GM12872 (cell line): ENCODE measurements at regions not wholly inside any gene's neighbourhood (a gene's known extent, or its start where the extent isn't known, plus 50 kb on each side); places are given as distances from the start of the nearest gene placed in this dataset.

Source experiments
- TF ChIP-seq, protein P1 (sequence below): IDR thresholded peaks from 3 replicates; pipeline ENCODE4 v1.5.1; 2011; ENCODE audit warnings: low read depth, mild to moderate bottlenecking, low read length, moderate library complexity; ENCODE audit not compliant: insufficient read depth

DNA sequence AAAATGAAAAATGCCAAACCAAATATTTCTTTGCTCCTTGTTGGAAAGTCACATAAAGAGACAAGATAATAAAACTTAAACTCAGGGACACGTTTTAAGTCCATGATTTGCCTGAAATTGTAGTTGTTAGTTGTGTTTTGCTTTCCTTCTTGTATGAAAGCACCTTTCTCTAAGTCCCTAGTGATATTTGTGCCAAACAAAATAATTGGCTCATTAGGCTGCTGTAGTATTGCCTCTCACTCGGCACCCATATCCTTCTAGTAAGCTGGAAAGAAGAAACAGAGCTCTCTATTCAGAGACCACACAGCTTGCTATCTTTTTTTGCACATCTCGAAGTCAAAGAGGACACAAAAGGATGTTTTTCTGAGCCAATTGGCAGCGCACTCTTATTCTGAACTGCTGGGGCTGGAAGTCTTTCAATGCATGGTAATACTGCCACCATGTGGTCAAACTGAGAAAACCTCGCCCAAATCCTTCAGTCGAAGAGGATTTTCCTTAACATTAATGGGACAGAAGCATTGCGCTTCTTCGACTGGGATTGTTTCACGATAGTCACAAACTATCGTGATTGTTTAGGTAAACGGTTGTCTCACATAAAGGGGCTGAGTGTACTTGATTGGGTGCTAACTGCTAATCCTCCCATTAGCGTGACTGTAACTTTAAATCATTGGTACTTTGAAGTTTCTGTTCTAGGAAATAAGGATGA lies 571.9 kb upstream of the LCORL start:
- TF ChIP-seq, protein P1, sequence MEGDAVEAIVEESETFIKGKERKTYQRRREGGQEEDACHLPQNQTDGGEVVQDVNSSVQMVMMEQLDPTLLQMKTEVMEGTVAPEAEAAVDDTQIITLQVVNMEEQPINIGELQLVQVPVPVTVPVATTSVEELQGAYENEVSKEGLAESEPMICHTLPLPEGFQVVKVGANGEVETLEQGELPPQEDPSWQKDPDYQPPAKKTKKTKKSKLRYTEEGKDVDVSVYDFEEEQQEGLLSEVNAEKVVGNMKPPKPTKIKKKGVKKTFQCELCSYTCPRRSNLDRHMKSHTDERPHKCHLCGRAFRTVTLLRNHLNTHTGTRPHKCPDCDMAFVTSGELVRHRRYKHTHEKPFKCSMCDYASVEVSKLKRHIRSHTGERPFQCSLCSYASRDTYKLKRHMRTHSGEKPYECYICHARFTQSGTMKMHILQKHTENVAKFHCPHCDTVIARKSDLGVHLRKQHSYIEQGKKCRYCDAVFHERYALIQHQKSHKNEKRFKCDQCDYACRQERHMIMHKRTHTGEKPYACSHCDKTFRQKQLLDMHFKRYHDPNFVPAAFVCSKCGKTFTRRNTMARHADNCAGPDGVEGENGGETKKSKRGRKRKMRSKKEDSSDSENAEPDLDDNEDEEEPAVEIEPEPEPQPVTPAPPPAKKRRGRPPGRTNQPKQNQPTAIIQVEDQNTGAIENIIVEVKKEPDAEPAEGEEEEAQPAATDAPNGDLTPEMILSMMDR, result peak; percentile 76

- TF ChIP-seq, protein P1, result no peak
These were observed 561.3 kb upstream of the LCORL start for GRCh38 chr4:18582841-18583240.

GRCh38 chr4:18578307-18578706 lies 556.8 kb upstream of the LCORL start:
- TF ChIP-seq, protein P1, result no peak

DNA sequence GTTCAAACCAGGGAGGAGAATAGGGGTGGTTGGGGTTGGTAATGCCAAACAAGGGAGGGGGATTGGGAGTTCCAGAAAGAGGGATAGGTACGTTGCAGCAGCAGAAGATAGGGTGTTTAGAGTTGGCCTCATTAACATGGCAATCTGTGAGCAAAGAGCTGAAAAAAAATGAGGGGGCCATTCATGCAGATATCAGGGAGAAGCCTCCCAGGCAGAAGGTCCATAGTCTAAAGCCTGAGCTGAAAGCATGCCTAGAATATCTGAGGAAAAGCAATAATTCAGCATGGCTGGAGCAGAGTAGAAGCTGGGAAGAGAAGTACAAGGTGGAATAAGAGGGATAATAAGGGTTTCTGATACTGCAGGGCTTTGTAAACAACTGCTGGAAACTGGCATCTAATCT lies 550.9 kb upstream of the LCORL start:
- TF ChIP-seq, protein P1, result no peak

- TF ChIP-seq, protein P1, result no peak
These were observed 549.8 kb upstream of the LCORL start for GRCh38 chr4:18571301-18571761.

GRCh38 chr4:18570370-18570769 lies 548.8 kb upstream of the LCORL start:
- TF ChIP-seq, protein P1, result no peak

DNA sequence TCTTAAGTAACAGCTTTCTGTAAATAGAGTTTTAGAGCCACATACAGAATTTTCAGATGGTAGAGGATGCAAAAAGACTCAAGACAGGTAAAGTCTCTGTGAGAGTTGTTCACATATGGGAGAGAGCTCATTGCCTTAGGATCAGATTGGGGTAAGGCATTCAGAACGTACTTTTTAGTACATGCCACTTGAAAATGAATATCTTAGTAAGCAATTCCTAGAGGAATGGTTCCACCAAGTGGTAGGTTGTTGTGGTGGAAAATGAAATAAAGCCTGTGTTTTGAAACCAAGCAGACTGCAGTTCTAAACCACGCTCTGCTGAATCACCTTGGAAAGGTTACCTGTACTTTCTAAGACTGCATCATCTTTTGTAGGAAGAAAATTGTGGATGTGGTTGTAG lies 547.0 kb upstream of the LCORL start:
- TF ChIP-seq, protein P1, result no peak
